ENCODE measurements at regions not wholly inside any gene's neighbourhood (a gene's known extent, or its start where the extent isn't known, plus 50 kb on each side); places are given as distances from the start of the nearest gene placed in this dataset.

- Histone ChIP-seq H3K36me3 (ENCODE audit: control insufficient read depth, insufficient read depth, low read length) (no peaks in the 10 kb centered on the region), H3K4me3 (ENCODE audit: low read depth, low read length) (no peak overlapping the region), H3K27me3 (replicated peaks; ENCODE audit: control insufficient read depth, insufficient read depth, low read length) (no peaks in the 10 kb centered on the region), H3K4me1 (peaks cover 24% of the 10 kb centered on the region), H3K9me3 (no peaks in the 10 kb centered on the region)
- Mint-ChIP-seq H3K36me3 (ENCODE audit: insufficient read depth, unreplicated experiment) (peaks cover 4% of the 10 kb centered on the region), H3K27ac (ENCODE audit: unreplicated experiment) (no peak overlapping the region), H3K4me3 (ENCODE audit: unreplicated experiment) (no peak overlapping the region), H3K9me3 (ENCODE audit: unreplicated experiment) (no peaks in the 10 kb centered on the region), H3K27me3 (ENCODE audit: insufficient read depth, unreplicated experiment) (no peaks in the 10 kb centered on the region), H3K4me1 (ENCODE audit: low read depth, unreplicated experiment) (peaks cover 22% of the 10 kb centered on the region)
- ChIA-PET CTCF (no interaction called here), POLR2A (no interaction called here)
- DNase-seq = no peak
- intact Hi-C loops (cut with micrococcal nuclease; ENCODE audit: unreplicated experiment) = no loop called here
- BruUV-seq (replicated peaks) = no TSS peak
- TF ChIP-seq, protein P1, sequence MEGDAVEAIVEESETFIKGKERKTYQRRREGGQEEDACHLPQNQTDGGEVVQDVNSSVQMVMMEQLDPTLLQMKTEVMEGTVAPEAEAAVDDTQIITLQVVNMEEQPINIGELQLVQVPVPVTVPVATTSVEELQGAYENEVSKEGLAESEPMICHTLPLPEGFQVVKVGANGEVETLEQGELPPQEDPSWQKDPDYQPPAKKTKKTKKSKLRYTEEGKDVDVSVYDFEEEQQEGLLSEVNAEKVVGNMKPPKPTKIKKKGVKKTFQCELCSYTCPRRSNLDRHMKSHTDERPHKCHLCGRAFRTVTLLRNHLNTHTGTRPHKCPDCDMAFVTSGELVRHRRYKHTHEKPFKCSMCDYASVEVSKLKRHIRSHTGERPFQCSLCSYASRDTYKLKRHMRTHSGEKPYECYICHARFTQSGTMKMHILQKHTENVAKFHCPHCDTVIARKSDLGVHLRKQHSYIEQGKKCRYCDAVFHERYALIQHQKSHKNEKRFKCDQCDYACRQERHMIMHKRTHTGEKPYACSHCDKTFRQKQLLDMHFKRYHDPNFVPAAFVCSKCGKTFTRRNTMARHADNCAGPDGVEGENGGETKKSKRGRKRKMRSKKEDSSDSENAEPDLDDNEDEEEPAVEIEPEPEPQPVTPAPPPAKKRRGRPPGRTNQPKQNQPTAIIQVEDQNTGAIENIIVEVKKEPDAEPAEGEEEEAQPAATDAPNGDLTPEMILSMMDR (IDR thresholded peaks at IDR 0.05; ENCODE audit: insufficient read depth in 1 of 2, low read depth in 1 of 2, low read length in 1 of 2, severe bottlenecking in 1 of 2, unreplicated experiment in 1 of 2) = no peak
Measured at GRCh38 chr2:134136731-134137130, 117.1 kb upstream of the MGAT5 start.

DNA sequence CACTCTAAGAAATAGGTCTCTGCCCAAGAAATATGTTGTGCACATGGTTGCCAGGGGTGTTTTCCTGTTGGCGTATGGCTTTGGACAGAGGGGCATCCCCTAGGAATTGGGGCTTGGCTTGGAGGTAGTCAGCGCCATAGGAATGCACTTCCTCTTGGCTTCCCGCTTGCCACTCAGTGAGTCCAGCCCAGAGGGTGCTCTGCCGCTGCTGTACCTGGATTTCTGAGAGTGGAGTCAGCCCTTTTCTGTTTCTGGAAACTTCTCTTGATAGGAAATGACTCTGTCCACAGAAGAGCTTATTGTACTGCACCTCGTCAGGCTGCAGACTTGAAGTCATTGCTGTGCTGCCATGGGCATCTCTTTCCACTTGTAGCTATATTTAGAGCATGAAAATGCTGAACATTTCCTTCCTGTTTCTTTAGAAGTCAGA lies 116.7 kb upstream of the MGAT5 start:
- Histone ChIP-seq H3K36me3 (ENCODE audit: control insufficient read depth, insufficient read depth, low read length) (no peaks in the 10 kb centered on the region), H3K4me3 (ENCODE audit: low read depth, low read length) (no peak overlapping the region), H3K9me3 (no peaks in the 10 kb centered on the region), H3K27me3 (replicated peaks; ENCODE audit: control insufficient read depth, insufficient read depth, low read length) (no peaks in the 10 kb centered on the region), H3K4me1 (peaks cover 19% of the 10 kb centered on the region)
- POLR2A ChIA-PET = no interaction called here
- no peaks in the 10 kb centered on the region for H3K9me3 Mint-ChIP-seq (ENCODE audit: unreplicated experiment)
- no peak overlapping the region for H3K27ac Mint-ChIP-seq (ENCODE audit: unreplicated experiment)
- CTCF ChIA-PET = no interaction called here
- intact Hi-C loops (cut with micrococcal nuclease; ENCODE audit: unreplicated experiment) = no loop called here
- no TSS peak for BruUV-seq (replicated peaks)
- H3K27me3 Mint-ChIP-seq (ENCODE audit: insufficient read depth, unreplicated experiment) = no peaks in the 10 kb centered on the region
- DNase-seq = no peak
- TF ChIP-seq, protein P1 (IDR thresholded peaks at IDR 0.05; ENCODE audit: insufficient read depth in 1 of 2, low read depth in 1 of 2, low read length in 1 of 2, severe bottlenecking in 1 of 2, unreplicated experiment in 1 of 2) = no peak
- peaks cover 3% of the 10 kb centered on the region for H3K36me3 Mint-ChIP-seq (ENCODE audit: insufficient read depth, unreplicated experiment)
- peaks cover 22% of the 10 kb centered on the region for H3K4me1 Mint-ChIP-seq (ENCODE audit: low read depth, unreplicated experiment)
- H3K4me3 Mint-ChIP-seq (ENCODE audit: unreplicated experiment) = no peak overlapping the region

- Mint-ChIP-seq H3K27me3 (ENCODE audit: insufficient read depth, unreplicated experiment) (no peaks in the 10 kb centered on the region), H3K4me1 (ENCODE audit: low read depth, unreplicated experiment) (peaks cover 17% of the 10 kb centered on the region), H3K27ac (ENCODE audit: unreplicated experiment) (no peak overlapping the region), H3K4me3 (ENCODE audit: unreplicated experiment) (no peak overlapping the region), H3K9me3 (ENCODE audit: unreplicated experiment) (no peaks in the 10 kb centered on the region), H3K36me3 (ENCODE audit: insufficient read depth, unreplicated experiment) (no peaks in the 10 kb centered on the region)
- no peak for DNase-seq
- TF ChIP-seq, protein P1 (IDR thresholded peaks at IDR 0.05; ENCODE audit: insufficient read depth in 1 of 2, low read depth in 1 of 2, low read length in 1 of 2, severe bottlenecking in 1 of 2, unreplicated experiment in 1 of 2) = no peak
- ChIA-PET POLR2A (no interaction called here), CTCF (no interaction called here)
- intact Hi-C loops (cut with micrococcal nuclease; ENCODE audit: unreplicated experiment) = no loop called here
- no TSS peak for BruUV-seq (replicated peaks)
- H3K4me3 ChIP-seq (ENCODE audit: low read depth, low read length) = no peak overlapping the region
- H3K4me1 ChIP-seq = peaks cover 11% of the 10 kb centered on the region
- no peaks in the 10 kb centered on the region for H3K36me3 ChIP-seq (ENCODE audit: control insufficient read depth, insufficient read depth, low read length)
- no peaks in the 10 kb centered on the region for H3K9me3 ChIP-seq
- H3K27me3 ChIP-seq (replicated peaks; ENCODE audit: control insufficient read depth, insufficient read depth, low read length) = no peaks in the 10 kb centered on the region
Measured at GRCh38 chr2:134138115-134138514, 115.8 kb upstream of the MGAT5 start.
